HCT116 (cell line): ENCODE measurements at regions not wholly inside any gene's neighbourhood (a gene's known extent, or its start where the extent isn't known, plus 50 kb on each side); places are given as distances from the start of the nearest gene placed in this dataset.

Source experiments
- ATAC-seq: fragments of 200-7000 bp; cut with Tn5 transposase; 2 replicates; pipeline ENCODE4 v1.9.1; 2020; ENCODE audit warnings: mild to moderate bottlenecking, moderate library complexity
- BruUV-seq: library from RNA; stranded (reverse); fragments of 400-500 nt; replicated peaks from 2 replicates; lab custom pipeline; 2021; lab: Mats Ljungman, UMichigan
- CTCF ChIA-PET: fragments of 300-600 bp; sonication (Branson Sonifier 250); formaldehyde crosslinking; loops from one replicate; lab custom pipeline; 2021; ENCODE audit warnings: antibody characterized with exemption; lab: Charles Lee
- POLR2A ChIA-PET: fragments of 300-600, 350-600 bp; sonication (Branson Sonifier 250); formaldehyde crosslinking; loops from one replicate; lab custom pipeline; 2021; ENCODE audit warnings: antibody characterized with exemption; lab: Charles Lee
- RAD21 ChIA-PET, 2 experiments: fragments of 300-600 bp; sonication (Branson Sonifier 250); formaldehyde crosslinking; loops; one replicate each; lab custom pipeline; 2023; ENCODE audit warnings: low total read pairs in 2 of 2; ENCODE audit not compliant: uncharacterized antibody in 2 of 2, unreplicated experiment in 2 of 2, low non-redundant PET in 1 of 2; lab: Charles Lee
- DNase-seq: peaks from one replicate; pipeline ENCODE4 v3.0.0-alpha.2; 2010; ENCODE audit warnings: low read depth, low spot score
- H2AFZ ChIP-seq: fragments of 200-600 bp; shearing (Covaris generic), sonication (generic); 2 replicates; pipeline ENCODE4 v1.6.1; 2017; ENCODE audit warnings: low read depth, mixed run types, mixed read lengths, antibody characterized with exemption, low read length; ENCODE audit not compliant: poor library complexity, severe bottlenecking
- H3K27ac ChIP-seq: 2 replicates; pipeline ENCODE4 v1.5.1; 2012; ENCODE audit warnings: low read depth, low read length
- H3K27me3 ChIP-seq: fragments of 200-600 bp; sonication (generic); 2 replicates; pipeline ENCODE4 v1.6.1; 2016; ENCODE audit warnings: mixed run types, low read length, mixed read lengths; ENCODE audit not compliant: insufficient read depth
- H3K36me3 ChIP-seq, 2 experiments: fragments of 200-500 bp in 1 of 2; fragments of 200-600 bp in 1 of 2; sonication (Bioruptor generic) in 1 of 2; sonication (generic) in 1 of 2; 2 replicates each; pipeline versions ENCODE4 v1.5.1 to v1.6.1; 2014 to 2016; ENCODE audit warnings: low read length in 2 of 2, inconsistent platforms in 1 of 2, mixed read lengths in 1 of 2, mixed run types in 1 of 2; ENCODE audit not compliant: insufficient read depth in 2 of 2, control insufficient read depth in 1 of 2
- H3K4me1 ChIP-seq, 2 experiments: fragments of 200-600 bp in 1 of 2; sonication (generic) in 1 of 2; 2 replicates each; pipeline versions ENCODE4 v1.5.1 to v1.6.1; 2012 to 2017; ENCODE audit warnings: low read length in 2 of 2, inconsistent platforms in 1 of 2, mild to moderate bottlenecking in 1 of 2, mixed read lengths in 1 of 2, mixed run types in 1 of 2, moderate library complexity in 1 of 2; ENCODE audit not compliant: insufficient read depth in 2 of 2, control insufficient read depth in 1 of 2
- H3K4me2 ChIP-seq: fragments of 200-600 bp; sonication (generic); 2 replicates; pipeline ENCODE4 v1.6.1; 2017; ENCODE audit warnings: mixed run types, low read length, mixed read lengths
- H3K4me3 ChIP-seq, 2 experiments: fragments of 200-600 bp in 1 of 2; sonication (generic) in 1 of 2; replicated peaks in 1 of 2; 2 replicates each; pipeline ENCODE4 v1.5.1; 2011 to 2016; ENCODE audit warnings: low read length in 2 of 2, control low read depth in 1 of 2, low read depth in 1 of 2, mild to moderate bottlenecking in 1 of 2, mixed read lengths in 1 of 2, mixed run types in 1 of 2
- H3K79me2 ChIP-seq: fragments of 200-600 bp; sonication (generic); 2 replicates; pipeline ENCODE4 v1.6.1; 2017; ENCODE audit warnings: mild to moderate bottlenecking, mixed run types, low read length, moderate library complexity, mixed read lengths; ENCODE audit not compliant: insufficient read depth
- H3K9ac ChIP-seq: fragments of 200-600 bp; sonication (generic); 2 replicates; pipeline ENCODE4 v1.6.1; 2016; ENCODE audit warnings: low read length, mixed read lengths
- H3K9me2 ChIP-seq: fragments of 200-600 bp; sonication (generic), shearing (Covaris generic); 2 replicates; pipeline ENCODE4 v1.6.1; 2017; ENCODE audit warnings: mixed run types, mild to moderate bottlenecking, moderate library complexity; ENCODE audit not compliant: insufficient read depth
- H3K9me3 ChIP-seq, 2 experiments: fragments of 200-500 bp in 1 of 2; fragments of 200-600 bp in 1 of 2; sonication (Bioruptor generic) in 1 of 2; sonication (generic) in 1 of 2; 2 replicates each; pipeline ENCODE4 v1.6.1; 2014 to 2017; ENCODE audit warnings: low read length in 2 of 2, mixed read lengths in 2 of 2, inconsistent platforms in 1 of 2, low read depth in 1 of 2, mild to moderate bottlenecking in 1 of 2, mixed run types in 1 of 2, moderate library complexity in 1 of 2; ENCODE audit not compliant: control insufficient read depth in 1 of 2, insufficient read depth in 1 of 2
- H4K20me1 ChIP-seq: fragments of 200-600 bp; sonication (generic), shearing (Covaris generic); 2 replicates; pipeline ENCODE4 v1.6.1; 2017; ENCODE audit warnings: mixed run types, mild to moderate bottlenecking, moderate library complexity; ENCODE audit not compliant: insufficient read depth
- CEBPB ChIP-seq: IDR thresholded peaks from 2 replicates; pipeline ENCODE4 v1.6.1; 2012; ENCODE audit warnings: low read depth
- EGR1 ChIP-seq: IDR thresholded peaks from 2 replicates; pipeline ENCODE4 v1.6.1; 2012; ENCODE audit warnings: low read depth
- ELF1 ChIP-seq: IDR thresholded peaks from 2 replicates; pipeline ENCODE4 v1.6.1; 2012; ENCODE audit warnings: low read depth, borderline replicate concordance
- EZH2 ChIP-seq: fragments of 200-600 bp; sonication (generic); IDR thresholded peaks from 2 replicates; pipeline ENCODE4 v1.6.1; 2017; ENCODE audit warnings: antibody characterized with exemption, mixed run types
- EZH2phosphoT487 ChIP-seq: fragments of 200-600 bp; IDR thresholded peaks from 2 replicates; pipeline ENCODE4 v1.6.1; 2018; ENCODE audit warnings: antibody characterized with exemption, borderline replicate concordance
- JUND ChIP-seq: IDR thresholded peaks from 2 replicates; pipeline ENCODE4 v1.6.1; 2012
- POLR2A ChIP-seq: IDR thresholded peaks from 2 replicates; pipeline ENCODE4 v1.7.0; 2011; ENCODE audit warnings: borderline replicate concordance; ENCODE audit not compliant: insufficient read depth, insufficient read length; ENCODE audit errors: extremely low read depth
- POLR2AphosphoS5 ChIP-seq: IDR thresholded peaks from 2 replicates; pipeline ENCODE4 v1.6.1; 2011; ENCODE audit warnings: mild to moderate bottlenecking, low read depth, low read length, moderate library complexity
- RAD21 ChIP-seq: IDR thresholded peaks from 2 replicates; pipeline ENCODE4 v1.6.1; 2012; ENCODE audit warnings: low read depth, mild to moderate bottlenecking
- SRF ChIP-seq: IDR thresholded peaks from 2 replicates; pipeline ENCODE4 v1.6.1; 2012; ENCODE audit warnings: low read depth
- YY1 ChIP-seq: IDR thresholded peaks from 2 replicates; pipeline ENCODE4 v1.6.1; 2011; ENCODE audit warnings: low read length, low read depth, moderate library complexity, mild to moderate bottlenecking; ENCODE audit not compliant: insufficient replicate concordance; ENCODE audit errors: extremely low read depth
- ZFX ChIP-seq: fragments of 450-650 bp; IDR thresholded peaks from 2 replicates; pipeline ENCODE4 v1.6.1; 2017
- ZNF274 ChIP-seq: fragments of 200-500 bp; sonication (Bioruptor generic); IDR thresholded peaks from 2 replicates; pipeline ENCODE4 v1.6.1; 2014; ENCODE audit warnings: mild to moderate bottlenecking, low read depth, low read length, inconsistent platforms
- intact Hi-C: fragments of 100-400 bp; cut with micrococcal nuclease; formaldehyde crosslinking; loops from 2 replicates; pipeline ENCODE4 v1.10.0; 2022
- TF ChIP-seq, protein P1 (sequence below): IDR thresholded peaks from 2 replicates; pipeline ENCODE4 v1.6.1; 2012
- TF ChIP-seq, protein P2 (sequence below): IDR thresholded peaks from 2 replicates; pipeline ENCODE4 v1.6.1; 2011; ENCODE audit warnings: mild to moderate bottlenecking, low read length, moderate library complexity; ENCODE audit not compliant: insufficient replicate concordance; ENCODE audit errors: extremely low read depth
- TF ChIP-seq, protein P3 (sequence below), 3 experiments: fragments of 200-600 bp in 1 of 3; sonication (generic) in 1 of 3; IDR thresholded peaks in 2 of 3; conservative IDR thresholded peaks in 1 of 3; 2 replicates each; pipeline ENCODE4 v1.5.1; 2012 to 2017; ENCODE audit warnings: low read depth in 2 of 3, low read length in 2 of 3, antibody characterized with exemption in 1 of 3, borderline replicate concordance in 1 of 3, control low read depth in 1 of 3, mild to moderate bottlenecking in 1 of 3, mixed read lengths in 1 of 3, mixed run types in 1 of 3, moderate library complexity in 1 of 3; ENCODE audit not compliant: insufficient read depth in 1 of 3

DNA sequence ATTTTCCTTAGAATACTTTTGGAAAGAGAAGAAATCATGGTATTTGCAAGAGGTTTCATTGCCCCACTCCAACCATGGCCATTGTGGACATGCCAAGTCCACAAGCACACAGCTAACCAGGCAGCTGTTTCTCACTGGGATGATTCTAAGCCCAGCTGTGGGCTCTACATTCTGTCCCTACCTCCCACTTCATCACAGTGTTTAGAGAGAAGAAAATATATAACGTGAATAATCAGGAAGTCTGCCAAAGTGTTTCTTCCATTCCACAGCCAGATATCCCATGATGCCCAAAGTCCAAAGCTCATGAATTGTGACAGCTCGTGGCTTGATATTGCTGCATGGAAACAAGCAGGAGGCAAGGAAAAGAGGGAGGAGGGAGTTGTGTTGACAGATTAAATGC lies 433.7 kb upstream of the GYPC start:
- Histone ChIP-seq H2AFZ (no peak overlapping the region), H4K20me1 (no peaks in the 10 kb centered on the region), H3K4me1 (no peaks in the 10 kb centered on the region), H3K27me3 (no peaks in the 10 kb centered on the region), H3K4me2 (no peak overlapping the region), H3K27ac (no peak overlapping the region), H3K9me2 (no peaks in the 10 kb centered on the region), H3K79me2 (no peaks in the 10 kb centered on the region), H3K9ac (no peak overlapping the region), H3K9me3 (peaks cover 6 to 21% of the 10 kb centered on the region in 2 experiments; a peak in 2 of 4 replicates), H3K36me3 (no peaks in the 10 kb centered on the region), H3K4me3 (no peak overlapping the region)
- no peak for DNase-seq
- TF ChIP-seq YY1, result no peak
- TF ChIP-seq, protein P1, sequence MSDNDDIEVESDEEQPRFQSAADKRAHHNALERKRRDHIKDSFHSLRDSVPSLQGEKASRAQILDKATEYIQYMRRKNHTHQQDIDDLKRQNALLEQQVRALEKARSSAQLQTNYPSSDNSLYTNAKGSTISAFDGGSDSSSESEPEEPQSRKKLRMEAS, result no peak
- POLR2A ChIA-PET, result no interaction called here
- no TSS peak for BruUV-seq
- no peak for ATAC-seq
- RAD21 ChIA-PET, result no interaction called here
- CTCF ChIA-PET, result no interaction called here
- intact Hi-C loops, result no loop called here

DNA sequence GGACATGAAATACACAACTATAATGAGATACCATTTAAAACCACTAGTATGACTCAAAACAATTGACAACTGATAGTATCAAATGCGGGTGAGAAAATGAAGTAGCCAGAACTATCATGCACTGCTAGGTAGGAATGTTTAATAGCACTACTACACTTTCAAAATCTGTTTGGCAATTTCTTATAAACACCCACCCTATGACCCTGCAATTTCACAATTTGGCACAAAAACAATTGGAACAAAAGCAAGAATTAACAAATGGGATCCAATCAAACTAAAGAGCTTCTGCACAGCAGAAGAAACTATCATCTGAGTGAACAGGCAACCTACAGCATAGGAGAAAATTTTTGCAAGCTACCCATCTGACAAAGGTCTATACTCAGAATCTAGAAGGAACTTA lies 431.2 kb upstream of the GYPC start:
- DNase-seq (no peak), ATAC-seq (no peak)
- POLR2A ChIA-PET, result no interaction called here
- CTCF ChIA-PET, result no interaction called here
- no TSS peak for BruUV-seq
- intact Hi-C loops, result no loop called here
- H3K27ac ChIP-seq, result no peak overlapping the region
- H3K9me2 ChIP-seq, result no peaks in the 10 kb centered on the region
- TF ChIP-seq EGR1 (no peak), JUND (no peak), ZNF274 (no peak), RAD21 (no peak), ZFX (no peak), CEBPB (no peak), POLR2A (no peak), ELF1 (no peak), EZH2 (no peak), SRF (no peak), POLR2AphosphoS5 (no peak), EZH2phosphoT487 (no peak)
- TF ChIP-seq, protein P1, result no peak
- TF ChIP-seq, protein P2, sequence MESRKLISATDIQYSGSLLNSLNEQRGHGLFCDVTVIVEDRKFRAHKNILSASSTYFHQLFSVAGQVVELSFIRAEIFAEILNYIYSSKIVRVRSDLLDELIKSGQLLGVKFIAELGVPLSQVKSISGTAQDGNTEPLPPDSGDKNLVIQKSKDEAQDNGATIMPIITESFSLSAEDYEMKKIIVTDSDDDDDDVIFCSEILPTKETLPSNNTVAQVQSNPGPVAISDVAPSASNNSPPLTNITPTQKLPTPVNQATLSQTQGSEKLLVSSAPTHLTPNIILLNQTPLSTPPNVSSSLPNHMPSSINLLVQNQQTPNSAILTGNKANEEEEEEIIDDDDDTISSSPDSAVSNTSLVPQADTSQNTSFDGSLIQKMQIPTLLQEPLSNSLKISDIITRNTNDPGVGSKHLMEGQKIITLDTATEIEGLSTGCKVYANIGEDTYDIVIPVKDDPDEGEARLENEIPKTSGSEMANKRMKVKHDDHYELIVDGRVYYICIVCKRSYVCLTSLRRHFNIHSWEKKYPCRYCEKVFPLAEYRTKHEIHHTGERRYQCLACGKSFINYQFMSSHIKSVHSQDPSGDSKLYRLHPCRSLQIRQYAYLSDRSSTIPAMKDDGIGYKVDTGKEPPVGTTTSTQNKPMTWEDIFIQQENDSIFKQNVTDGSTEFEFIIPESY, result no peak
- TF ChIP-seq, protein P3, sequence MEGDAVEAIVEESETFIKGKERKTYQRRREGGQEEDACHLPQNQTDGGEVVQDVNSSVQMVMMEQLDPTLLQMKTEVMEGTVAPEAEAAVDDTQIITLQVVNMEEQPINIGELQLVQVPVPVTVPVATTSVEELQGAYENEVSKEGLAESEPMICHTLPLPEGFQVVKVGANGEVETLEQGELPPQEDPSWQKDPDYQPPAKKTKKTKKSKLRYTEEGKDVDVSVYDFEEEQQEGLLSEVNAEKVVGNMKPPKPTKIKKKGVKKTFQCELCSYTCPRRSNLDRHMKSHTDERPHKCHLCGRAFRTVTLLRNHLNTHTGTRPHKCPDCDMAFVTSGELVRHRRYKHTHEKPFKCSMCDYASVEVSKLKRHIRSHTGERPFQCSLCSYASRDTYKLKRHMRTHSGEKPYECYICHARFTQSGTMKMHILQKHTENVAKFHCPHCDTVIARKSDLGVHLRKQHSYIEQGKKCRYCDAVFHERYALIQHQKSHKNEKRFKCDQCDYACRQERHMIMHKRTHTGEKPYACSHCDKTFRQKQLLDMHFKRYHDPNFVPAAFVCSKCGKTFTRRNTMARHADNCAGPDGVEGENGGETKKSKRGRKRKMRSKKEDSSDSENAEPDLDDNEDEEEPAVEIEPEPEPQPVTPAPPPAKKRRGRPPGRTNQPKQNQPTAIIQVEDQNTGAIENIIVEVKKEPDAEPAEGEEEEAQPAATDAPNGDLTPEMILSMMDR (IDR thresholded peaks at IDR 0.05 in 2 of 3, conservative IDR thresholded peaks at IDR 0.05 in 1 of 3; ENCODE audit: borderline replicate concordance in 1 of 3, insufficient read depth in 1 of 3, low read depth in 2 of 3, low read length in 2 of 3), result no peak
- RAD21 ChIA-PET, result no interaction called here
- H3K9ac ChIP-seq, result no peak overlapping the region
- no peak overlapping the region for H3K4me2 ChIP-seq
- no peaks in the 10 kb centered on the region for H3K79me2 ChIP-seq
- H3K27me3 ChIP-seq, result no peaks in the 10 kb centered on the region
- no peak overlapping the region for H2AFZ ChIP-seq
- no peaks in the 10 kb centered on the region for H4K20me1 ChIP-seq
- no peaks in the 10 kb centered on the region for H3K36me3 ChIP-seq
- no peak overlapping the region for H3K4me3 ChIP-seq
- no peaks in the 10 kb centered on the region for H3K4me1 ChIP-seq
- peaks cover 6 to 14% of the 10 kb centered on the region in 2 experiments; a peak in 2 of 4 replicates for H3K9me3 ChIP-seq
